ENCODE measurements at regions not wholly inside any gene's neighbourhood (a gene's known extent, or its start where the extent isn't known, plus 50 kb on each side); places are given as distances from the start of the nearest gene placed in this dataset.

DNA sequence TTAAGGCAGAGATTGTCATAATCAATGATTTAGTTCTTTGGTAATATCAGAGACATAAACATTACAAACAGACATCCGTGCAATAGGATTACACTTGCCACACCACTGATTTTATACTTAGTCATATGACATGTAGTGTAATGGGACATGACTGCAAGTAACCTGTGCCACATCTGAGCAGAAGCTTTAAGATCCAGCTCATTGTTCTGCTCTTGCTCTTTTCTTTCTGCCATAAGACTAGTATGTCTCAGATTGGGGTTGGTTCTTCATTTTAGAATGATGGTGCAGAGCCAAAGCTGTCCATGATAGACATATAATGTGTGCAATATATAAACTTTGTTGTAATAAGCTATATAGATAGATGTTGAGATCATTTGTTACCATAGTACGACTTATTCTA is 119.7 kb upstream of the SEMA3A start:
- Mint-ChIP-seq H3K9me3 (no peaks in the 10 kb centered on the region), H3K36me3 (ENCODE audit: insufficient read depth in 2 of 2) (no peaks in the 10 kb centered on the region), H3K4me3 (no peak overlapping the region), H3K27me3 (ENCODE audit: low read depth) (no peaks in the 10 kb centered on the region), H3K27ac (no peak overlapping the region), H3K4me1 (ENCODE audit: low read depth) (no peaks in the 10 kb centered on the region)
- DNase-seq (no peak), ATAC-seq (replicated peaks in 1 of 2) (no peak)

GRCh38 chr7:84304407-84304806 is 109.8 kb upstream of the SEMA3A start:
- Mint-ChIP-seq H3K27me3 (ENCODE audit: low read depth) (no peaks in the 10 kb centered on the region), H3K36me3 (ENCODE audit: insufficient read depth in 2 of 2) (no peaks in the 10 kb centered on the region), H3K4me1 (ENCODE audit: low read depth) (no peaks in the 10 kb centered on the region), H3K27ac (no peak overlapping the region), H3K9me3 (no peaks in the 10 kb centered on the region), H3K4me3 (no peak overlapping the region)
- DNase-seq = no peak
- no peak for ATAC-seq (replicated peaks in 1 of 2)

DNA sequence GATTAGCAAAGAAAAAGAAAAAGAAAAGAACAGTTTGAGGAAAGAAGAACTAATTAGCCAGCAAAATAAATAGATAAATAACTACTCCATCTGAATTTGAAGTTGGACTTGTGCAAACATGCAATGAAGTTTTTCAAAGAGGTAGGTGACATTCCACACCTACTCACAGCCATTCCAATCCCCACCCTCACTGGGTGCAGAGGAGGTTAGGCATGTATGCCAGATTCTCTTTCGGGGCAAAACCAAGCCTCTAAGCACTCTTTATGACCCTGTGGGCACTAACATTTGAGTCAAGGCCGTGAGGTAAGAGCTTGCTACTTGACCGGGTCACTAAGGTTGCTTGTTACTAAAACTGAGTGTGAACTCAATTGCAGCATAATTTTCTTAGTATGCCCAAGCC is 108.4 kb upstream of the SEMA3A start:
- Mint-ChIP-seq H3K4me1 (ENCODE audit: low read depth) (no peaks in the 10 kb centered on the region), H3K4me3 (no peak overlapping the region), H3K27me3 (ENCODE audit: low read depth) (no peaks in the 10 kb centered on the region), H3K9me3 (no peaks in the 10 kb centered on the region), H3K36me3 (ENCODE audit: insufficient read depth in 2 of 2) (no peaks in the 10 kb centered on the region), H3K27ac (no peak overlapping the region)
- ATAC-seq (replicated peaks in 1 of 2) (no peak), DNase-seq (no peak)

DNA sequence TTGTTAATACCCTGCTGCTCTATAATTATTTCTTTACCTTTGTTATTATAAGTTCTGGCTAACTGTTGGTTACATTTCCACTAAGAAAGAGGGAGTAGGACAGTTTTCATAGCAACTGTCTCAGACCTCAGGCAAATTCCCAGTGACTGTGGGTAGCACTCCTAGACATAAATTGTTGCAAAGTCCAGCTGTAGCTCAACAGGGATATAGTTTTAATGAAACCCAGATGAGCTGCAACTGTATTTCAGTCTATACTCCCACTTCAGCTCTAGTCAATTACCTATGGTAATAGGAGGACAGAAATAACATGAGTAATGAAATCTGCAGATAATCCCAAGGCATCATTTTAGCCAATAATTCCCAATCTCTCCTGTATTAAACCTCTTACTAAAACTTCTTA is 103.0 kb upstream of the SEMA3A start:
- ATAC-seq (replicated peaks in 1 of 2) = no peak
- DNase-seq = no peak
- Mint-ChIP-seq H3K27me3 (ENCODE audit: low read depth) (no peaks in the 10 kb centered on the region), H3K9me3 (no peaks in the 10 kb centered on the region), H3K27ac (no peak overlapping the region), H3K4me1 (ENCODE audit: low read depth) (no peaks in the 10 kb centered on the region), H3K4me3 (no peak overlapping the region), H3K36me3 (ENCODE audit: insufficient read depth in 2 of 2) (no peaks in the 10 kb centered on the region)

- ATAC-seq (replicated peaks in 1 of 2) = no peak
- Mint-ChIP-seq H3K27me3 (ENCODE audit: low read depth) (no peaks in the 10 kb centered on the region), H3K9me3 (no peaks in the 10 kb centered on the region), H3K4me1 (ENCODE audit: low read depth) (no peaks in the 10 kb centered on the region), H3K4me3 (no peak overlapping the region), H3K36me3 (ENCODE audit: insufficient read depth in 2 of 2) (no peaks in the 10 kb centered on the region), H3K27ac (no peak overlapping the region)
- DNase-seq = no peak
Observed at GRCh38 chr7:84294847-84295455, 100.4 kb upstream of the SEMA3A start.

GRCh38 chr7:84294391-84294790 is 99.8 kb upstream of the SEMA3A start:
- no peaks in the 10 kb centered on the region for H3K27me3 Mint-ChIP-seq (ENCODE audit: low read depth)
- no peak overlapping the region for H3K4me3 Mint-ChIP-seq
- ATAC-seq (replicated peaks in 1 of 2) (no peak), DNase-seq (no peak)
- H3K36me3 Mint-ChIP-seq (ENCODE audit: insufficient read depth in 2 of 2) = no peaks in the 10 kb centered on the region
- no peaks in the 10 kb centered on the region for H3K4me1 Mint-ChIP-seq (ENCODE audit: low read depth)
- no peak overlapping the region for H3K27ac Mint-ChIP-seq
- no peaks in the 10 kb centered on the region for H3K9me3 Mint-ChIP-seq

- Mint-ChIP-seq H3K27ac (no peak overlapping the region), H3K9me3 (no peaks in the 10 kb centered on the region)
Observed at GRCh38 chr7:84291756-84292155, 97.2 kb upstream of the SEMA3A start.

GRCh38 chr7:84283798-84284197 is 89.2 kb upstream of the SEMA3A start:
- Mint-ChIP-seq H3K4me3 (no peak overlapping the region), H3K36me3 (ENCODE audit: insufficient read depth in 2 of 2) (no peaks in the 10 kb centered on the region), H3K27me3 (ENCODE audit: low read depth) (no peaks in the 10 kb centered on the region), H3K27ac (no peak overlapping the region), H3K4me1 (ENCODE audit: low read depth) (no peaks in the 10 kb centered on the region), H3K9me3 (no peaks in the 10 kb centered on the region)
- ATAC-seq (replicated peaks in 1 of 2) (no peak), DNase-seq (no peak)

More at GRCh38 chr7:84291756-84292155, 97.2 kb upstream of the SEMA3A start:
- H3K36me3 Mint-ChIP-seq (ENCODE audit: insufficient read depth in 2 of 2) = no peaks in the 10 kb centered on the region
- ATAC-seq (replicated peaks in 1 of 2) (no peak), DNase-seq (no peak)
- H3K27me3 Mint-ChIP-seq (ENCODE audit: low read depth) = no peaks in the 10 kb centered on the region
- H3K4me3 Mint-ChIP-seq = no peak overlapping the region
- no peaks in the 10 kb centered on the region for H3K4me1 Mint-ChIP-seq (ENCODE audit: low read depth)

- DNase-seq (no peak), ATAC-seq (replicated peaks in 1 of 2) (no peak)
- Mint-ChIP-seq H3K36me3 (ENCODE audit: insufficient read depth in 2 of 2) (no peaks in the 10 kb centered on the region), H3K4me3 (no peak overlapping the region), H3K27ac (no peak overlapping the region), H3K4me1 (ENCODE audit: low read depth) (no peaks in the 10 kb centered on the region), H3K9me3 (no peaks in the 10 kb centered on the region), H3K27me3 (ENCODE audit: low read depth) (no peaks in the 10 kb centered on the region)
Observed at GRCh38 chr7:84281518-84281917, 86.9 kb upstream of the SEMA3A start.

DNA sequence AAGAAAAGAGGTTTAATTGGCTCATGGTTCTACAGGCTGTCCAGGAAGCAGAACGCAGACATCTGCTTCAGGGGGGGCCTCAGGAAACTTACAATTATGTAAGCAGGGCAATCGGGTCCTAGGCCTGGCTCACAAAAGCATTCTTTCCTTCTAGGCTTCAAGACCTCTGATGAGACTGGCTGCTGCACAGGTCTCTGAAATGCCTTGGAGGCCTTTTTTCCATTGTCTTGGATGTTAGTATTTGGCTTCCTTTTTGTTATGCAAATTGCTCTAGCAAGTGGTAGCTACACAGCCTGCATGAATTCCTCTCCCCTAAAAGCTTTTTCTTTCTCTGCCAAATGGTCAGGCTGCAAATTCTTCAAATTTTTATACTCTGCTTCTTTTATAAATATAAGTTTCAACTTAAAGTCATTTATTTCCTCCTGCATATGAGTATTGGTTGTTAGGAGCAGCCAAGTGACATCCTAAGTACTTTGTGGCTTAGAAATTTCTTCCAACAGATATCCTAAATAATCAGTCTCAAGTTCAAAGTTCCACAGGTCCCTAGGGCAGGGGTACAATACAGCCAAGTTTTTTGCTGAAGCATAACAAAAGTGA is 83.1 kb upstream of the SEMA3A start:
- no peaks in the 10 kb centered on the region for H3K4me1 Mint-ChIP-seq (ENCODE audit: low read depth)
- no peak overlapping the region for H3K4me3 Mint-ChIP-seq
- H3K36me3 Mint-ChIP-seq (ENCODE audit: insufficient read depth in 2 of 2) = no peaks in the 10 kb centered on the region
- H3K27ac Mint-ChIP-seq = no peak overlapping the region
- no peak for ATAC-seq (replicated peaks in 1 of 2)
- no peaks in the 10 kb centered on the region for H3K27me3 Mint-ChIP-seq (ENCODE audit: low read depth)
- no peak for DNase-seq
- H3K9me3 Mint-ChIP-seq = peaks cover 0 to 2% of the 10 kb centered on the region in 2 donors

- no peak overlapping the region for H3K27ac Mint-ChIP-seq
- H3K4me1 Mint-ChIP-seq (ENCODE audit: low read depth) = no peaks in the 10 kb centered on the region
- DNase-seq (no peak), ATAC-seq (replicated peaks in 1 of 2) (no peak)
- peaks cover 0 to 2% of the 10 kb centered on the region in 2 donors for H3K9me3 Mint-ChIP-seq
- no peaks in the 10 kb centered on the region for H3K27me3 Mint-ChIP-seq (ENCODE audit: low read depth)
- H3K36me3 Mint-ChIP-seq (ENCODE audit: insufficient read depth in 2 of 2) = no peaks in the 10 kb centered on the region
- H3K4me3 Mint-ChIP-seq = no peak overlapping the region
Observed at GRCh38 chr7:84274029-84274638, 79.5 kb upstream of the SEMA3A start.

GRCh38 chr7:84271543-84271942 is 77.0 kb upstream of the SEMA3A start:
- no peak overlapping the region for H3K27ac Mint-ChIP-seq
- H3K4me3 Mint-ChIP-seq = no peak overlapping the region
- ATAC-seq (replicated peaks in 1 of 2) (no peak), DNase-seq (no peak)
- H3K9me3 Mint-ChIP-seq = peaks cover 0 to 2% of the 10 kb centered on the region in 2 donors
- H3K27me3 Mint-ChIP-seq (ENCODE audit: low read depth) = no peaks in the 10 kb centered on the region
- no peaks in the 10 kb centered on the region for H3K4me1 Mint-ChIP-seq (ENCODE audit: low read depth)
- no peaks in the 10 kb centered on the region for H3K36me3 Mint-ChIP-seq (ENCODE audit: insufficient read depth in 2 of 2)

- no peaks in the 10 kb centered on the region for H3K36me3 Mint-ChIP-seq (ENCODE audit: insufficient read depth in 2 of 2)
- peaks cover 0 to 1% of the 10 kb centered on the region in 2 donors for H3K9me3 Mint-ChIP-seq
- no peaks in the 10 kb centered on the region for H3K27me3 Mint-ChIP-seq (ENCODE audit: low read depth)
- no peak overlapping the region for H3K4me3 Mint-ChIP-seq
- H3K27ac Mint-ChIP-seq = no peak overlapping the region
- ATAC-seq (replicated peaks in 1 of 2) (no peak), DNase-seq (no peak)
- H3K4me1 Mint-ChIP-seq (ENCODE audit: low read depth) = no peaks in the 10 kb centered on the region
Observed at GRCh38 chr7:84264396-84264795, 69.8 kb upstream of the SEMA3A start.

DNA sequence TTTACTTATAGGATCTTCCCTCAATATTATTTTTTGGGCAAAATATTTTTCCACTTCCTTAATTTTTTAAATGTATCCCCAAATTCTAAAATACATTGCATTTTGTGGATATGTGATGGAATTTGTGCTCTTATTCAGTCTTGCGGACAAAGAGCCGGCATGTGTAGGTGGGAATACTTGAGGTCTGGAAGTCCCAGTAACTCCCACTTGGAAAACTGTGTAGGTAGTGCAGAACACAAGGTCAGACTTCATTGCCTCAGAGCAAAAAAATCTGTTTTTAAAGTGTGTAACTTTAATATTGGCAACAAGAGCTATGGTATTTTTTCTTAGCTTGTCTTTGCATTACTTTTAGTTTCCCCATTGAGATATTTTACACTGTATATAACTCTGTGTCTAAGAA is 68.5 kb upstream of the SEMA3A start:
- Mint-ChIP-seq H3K27me3 (ENCODE audit: low read depth) (no peaks in the 10 kb centered on the region), H3K9me3 (peaks cover 0 to 1% of the 10 kb centered on the region in 2 donors), H3K27ac (no peak overlapping the region), H3K4me3 (no peak overlapping the region), H3K4me1 (ENCODE audit: low read depth) (no peaks in the 10 kb centered on the region), H3K36me3 (ENCODE audit: insufficient read depth in 2 of 2) (no peaks in the 10 kb centered on the region)
- ATAC-seq (replicated peaks in 1 of 2) (no peak), DNase-seq (no peak)
